GM13977 (cell line): ENCODE measurements at regions not wholly inside any gene's neighbourhood (a gene's known extent, or its start where the extent isn't known, plus 50 kb on each side); places are given as distances from the start of the nearest gene placed in this dataset.
"Not testable (repeated sequence)": the region's sequence is repeated elsewhere in the genome, so short reads cannot be mapped to it uniquely, and the experiment has no call there.

Experiments
- DNase-seq: peaks from one replicate; pipeline ENCODE4 v3.0.0; 2012; ENCODE audit warnings: low spot score
- in situ Hi-C: fragments of 300-500 bp; cut with MboI; formaldehyde crosslinking; loops from one replicate; pipeline ENCODE4 v1.12.0; 2022; ENCODE audit warnings: low sequenced_read_pairs, low pct_unique_long_range_greater_than_20kb, mixed read lengths, inconsistent platforms; ENCODE audit not compliant: unreplicated experiment
- TF ChIP-seq, protein P1 (sequence below): IDR thresholded peaks from 2 replicates; pipeline ENCODE4 v1.5.1; 2012; ENCODE audit warnings: mild to moderate bottlenecking, control low read depth; ENCODE audit not compliant: insufficient read depth; ENCODE audit errors: extremely low read depth, missing control alignments

DNA sequence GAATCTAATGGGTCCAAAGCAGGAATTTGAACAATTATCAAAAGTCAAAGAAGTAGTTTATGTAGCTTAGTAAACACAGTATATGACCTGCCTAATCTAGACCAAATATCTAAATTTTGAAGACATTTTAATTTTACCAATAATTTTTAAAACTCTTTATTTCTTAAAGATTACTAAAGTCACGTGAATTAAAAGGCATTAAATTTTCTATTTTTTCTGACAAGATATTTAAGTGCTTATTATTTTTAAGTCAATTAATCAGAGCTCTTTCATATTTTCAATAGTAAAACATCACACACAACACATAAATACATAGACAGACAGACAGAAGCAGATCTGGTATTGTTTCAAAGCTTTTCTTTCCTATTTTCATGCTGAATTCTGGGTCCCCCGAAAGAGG lies 89.5 kb downstream of the ZNF467 start:
- TF ChIP-seq, protein P1, sequence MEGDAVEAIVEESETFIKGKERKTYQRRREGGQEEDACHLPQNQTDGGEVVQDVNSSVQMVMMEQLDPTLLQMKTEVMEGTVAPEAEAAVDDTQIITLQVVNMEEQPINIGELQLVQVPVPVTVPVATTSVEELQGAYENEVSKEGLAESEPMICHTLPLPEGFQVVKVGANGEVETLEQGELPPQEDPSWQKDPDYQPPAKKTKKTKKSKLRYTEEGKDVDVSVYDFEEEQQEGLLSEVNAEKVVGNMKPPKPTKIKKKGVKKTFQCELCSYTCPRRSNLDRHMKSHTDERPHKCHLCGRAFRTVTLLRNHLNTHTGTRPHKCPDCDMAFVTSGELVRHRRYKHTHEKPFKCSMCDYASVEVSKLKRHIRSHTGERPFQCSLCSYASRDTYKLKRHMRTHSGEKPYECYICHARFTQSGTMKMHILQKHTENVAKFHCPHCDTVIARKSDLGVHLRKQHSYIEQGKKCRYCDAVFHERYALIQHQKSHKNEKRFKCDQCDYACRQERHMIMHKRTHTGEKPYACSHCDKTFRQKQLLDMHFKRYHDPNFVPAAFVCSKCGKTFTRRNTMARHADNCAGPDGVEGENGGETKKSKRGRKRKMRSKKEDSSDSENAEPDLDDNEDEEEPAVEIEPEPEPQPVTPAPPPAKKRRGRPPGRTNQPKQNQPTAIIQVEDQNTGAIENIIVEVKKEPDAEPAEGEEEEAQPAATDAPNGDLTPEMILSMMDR = no peak
- no peak for DNase-seq
- in situ Hi-C loops = no loop called here

DNA sequence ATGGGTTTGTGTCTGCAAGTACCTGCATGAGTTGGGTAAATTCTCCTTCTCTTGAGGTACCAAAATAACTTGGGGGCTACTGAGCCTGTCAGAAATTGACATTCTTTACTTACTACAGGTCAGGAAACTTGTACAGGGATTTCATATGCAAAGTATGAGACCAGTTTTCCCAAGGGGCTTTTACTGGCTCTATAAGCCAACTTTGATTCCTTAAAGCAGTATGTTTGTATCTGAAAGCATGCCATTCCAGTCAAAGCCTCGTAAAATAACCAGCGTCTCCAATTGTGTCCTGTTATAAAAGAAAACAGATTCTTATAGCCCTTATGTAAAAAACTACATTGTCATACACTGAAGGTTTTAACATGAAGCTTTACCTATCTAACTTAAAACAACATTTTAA lies 90.2 kb downstream of the ZNF467 start:
- in situ Hi-C loops = no loop called here
- TF ChIP-seq, protein P1 = no peak
- no peak for DNase-seq

DNA sequence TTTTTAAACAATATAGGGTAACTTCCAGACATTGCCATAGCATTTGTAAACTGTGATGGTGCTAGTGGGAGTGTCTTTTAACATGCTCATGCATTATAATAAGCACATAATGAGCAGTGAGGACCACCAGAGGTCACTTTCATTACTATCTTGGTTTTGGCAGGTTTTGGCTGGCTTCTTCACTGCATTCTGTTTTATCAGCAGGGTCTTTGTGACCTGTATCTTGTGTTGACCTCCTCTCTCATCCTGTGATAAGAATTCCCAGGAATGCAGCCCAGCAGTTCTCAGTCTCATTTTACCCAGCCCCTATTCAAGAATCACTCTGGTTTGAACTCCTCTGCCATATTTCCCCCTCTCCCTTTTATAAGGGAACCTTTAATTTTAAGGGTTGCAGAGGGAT lies 91.3 kb downstream of the ZNF467 start:
- no peak for DNase-seq
- TF ChIP-seq, protein P1 = no peak
- in situ Hi-C loops = no loop called here

DNA sequence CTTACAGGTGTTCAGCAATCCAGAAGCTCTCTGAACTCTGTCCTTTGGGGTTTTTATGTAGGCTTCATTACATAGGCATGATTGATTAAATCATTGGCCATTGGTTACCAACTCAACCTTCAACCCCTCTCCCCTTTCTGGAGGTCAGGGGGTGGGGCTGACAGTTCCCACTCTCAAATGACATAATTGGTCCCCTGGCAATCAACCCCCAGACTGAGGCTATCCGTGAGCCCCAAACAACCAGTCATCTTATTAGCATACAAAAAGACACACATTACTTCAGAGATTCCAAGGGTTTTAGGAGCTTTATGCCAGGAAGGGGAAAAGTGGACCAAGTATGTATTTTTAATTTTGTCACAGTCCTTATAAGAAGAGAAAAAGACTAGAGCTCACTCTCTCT lies 92.1 kb downstream of the ZNF467 start:
- TF ChIP-seq, protein P1 = no peak
- in situ Hi-C loops = no loop called here
- no peak for DNase-seq

DNA sequence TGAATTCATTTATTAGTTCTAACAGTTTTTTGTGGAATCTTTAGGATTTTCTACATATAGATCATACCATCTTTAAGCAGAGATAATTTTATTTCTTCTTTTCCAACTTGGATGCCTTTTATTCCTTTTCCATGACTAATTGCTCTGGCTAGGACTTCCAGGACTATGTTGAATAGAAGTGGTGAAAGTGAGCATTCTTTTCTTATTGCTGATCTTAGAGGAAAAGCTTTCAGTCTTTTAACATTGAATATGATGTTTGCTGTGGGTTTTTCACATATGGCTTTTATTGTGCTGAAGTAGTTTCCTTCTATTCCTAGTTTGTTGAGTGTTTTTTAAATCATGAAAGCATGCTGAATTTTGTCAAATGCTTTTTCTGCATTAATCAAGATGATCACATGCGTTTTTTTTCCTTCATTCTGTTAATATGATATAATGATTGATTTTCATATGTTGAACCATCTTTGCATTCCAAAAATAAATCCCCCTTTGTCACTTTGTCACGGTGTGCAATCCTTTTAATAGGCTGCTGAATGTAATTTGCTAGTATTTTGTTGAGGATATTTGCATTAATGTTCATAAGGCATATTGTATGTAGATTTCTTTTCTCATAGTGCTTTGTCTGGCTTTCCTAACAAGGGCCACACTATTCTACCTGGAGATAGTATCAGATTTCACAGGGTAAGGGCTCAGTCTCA lies 92.9 kb downstream of the ZNF467 start:
- no peak for DNase-seq
- TF ChIP-seq, protein P1 = no peak
- in situ Hi-C loops = no loop called here

DNA sequence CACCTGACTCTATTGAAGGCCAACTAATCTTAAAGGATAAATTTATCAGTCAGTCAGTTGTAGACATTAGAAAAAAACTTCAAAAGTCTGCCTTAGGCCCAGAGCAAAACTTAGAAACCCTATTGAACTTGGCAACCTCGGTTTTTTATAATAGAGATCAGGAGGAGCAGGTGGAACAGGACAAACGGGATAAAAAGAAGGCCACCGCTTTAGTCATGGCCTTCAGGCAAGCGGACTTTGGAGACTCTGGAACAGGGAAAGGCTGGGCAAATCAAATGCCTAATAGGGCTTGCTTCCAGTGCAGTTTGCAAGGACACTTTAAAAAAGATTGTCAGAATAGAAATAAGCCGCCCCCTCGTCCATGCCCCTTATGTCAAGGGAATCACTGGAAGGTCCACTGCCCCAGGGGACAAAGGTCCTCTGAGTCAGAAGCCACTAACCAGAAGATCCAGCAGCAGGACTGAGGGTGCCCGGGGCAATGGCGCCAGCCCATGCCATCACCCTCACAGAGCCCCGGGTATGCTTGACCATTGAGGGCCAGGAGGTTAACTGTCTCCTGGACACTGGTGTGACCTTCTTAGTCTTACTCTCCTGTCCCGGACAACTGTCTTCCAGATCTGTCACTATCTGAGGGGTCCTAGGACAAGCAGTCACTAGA lies 98.5 kb downstream of the ZNF467 start:
- in situ Hi-C loops, DNase-seq: not testable (repeated sequence)

DNA sequence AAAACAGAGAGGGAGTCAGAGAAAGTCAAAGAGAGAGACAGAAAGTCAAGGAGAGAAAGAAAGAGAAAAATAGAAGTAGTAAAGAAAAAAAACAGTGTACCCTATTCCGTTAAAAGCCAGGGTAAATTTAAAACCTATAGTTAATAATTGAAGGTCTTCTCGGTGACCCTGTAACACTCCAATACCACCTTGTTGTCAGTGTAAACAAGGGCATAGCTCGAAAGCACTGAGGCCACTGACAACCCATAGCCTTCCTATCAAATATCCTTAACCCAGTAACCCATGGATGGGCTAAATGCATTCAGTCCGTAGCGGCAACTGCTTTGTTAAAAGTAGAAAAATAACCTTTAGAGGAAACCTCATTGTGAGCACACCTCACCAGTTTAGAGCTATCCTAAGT lies 100.4 kb downstream of the ZNF467 start:
- TF ChIP-seq, protein P1 = no peak
- DNase-seq = no peak
- in situ Hi-C loops = no loop called here
